Right lobe of liver (tissue), 4 donors: ENCODE measurements at regions not wholly inside any gene's neighbourhood (a gene's known extent, or its start where the extent isn't known, plus 50 kb on each side); places are given as distances from the start of the nearest gene placed in this dataset.

Experiments used
- CTCF ChIP-seq, 4 donors: fragments of 200-600 bp in 3 of 4; fragments of 450-650 bp in 1 of 4; IDR thresholded peaks; one replicate each; pipeline versions ENCODE4 v1.5.1 to v1.8.0; 2016 to 2022; ENCODE audit warnings: antibody characterized with exemption in 4 of 4, mild to moderate bottlenecking in 2 of 4
- POLR2A ChIP-seq: fragments of 450-650 bp; IDR thresholded peaks from one replicate; pipeline ENCODE4 v1.6.1; 2017; ENCODE audit warnings: antibody characterized with exemption, mild to moderate bottlenecking
- donor health status: DM: no; HTN: no; CAD: no.
- donor health status: DM: no; HTN: no; CAD: no.
- donor health status: DM: no; HTN: yes; CAD: no.

- no peak for TF ChIP-seq CTCF (IDR thresholded peaks at IDR 0.05)
- no peak for TF ChIP-seq POLR2A
Measured at GRCh38 chrX:74171465-74171864, 132.5 kb upstream of the ZCCHC13 start.
